Vagina (tissue), 2 donors: ENCODE measurements at regions not wholly inside any gene's neighbourhood (a gene's known extent, or its start where the extent isn't known, plus 50 kb on each side); places are given as distances from the start of the nearest gene placed in this dataset.
"Not testable (repeated sequence)": the region's sequence is repeated elsewhere in the genome, so short reads cannot be mapped to it uniquely, and the experiment has no call there.

Experiments used
- DNase-seq, 2 donors: peaks; one replicate each; pipeline ENCODE4 v3.0.0-alpha.2; 2017; ENCODE audit errors: extremely low spot score in 2 of 2
- H3K27ac ChIP-seq: fragments of 200-600 bp; sonication (generic); one replicate; pipeline ENCODE4 v1.5.1; 2019
- H3K27me3 ChIP-seq: fragments of 200-600 bp; sonication (generic); one replicate; pipeline ENCODE4 v1.5.1; 2019
- H3K36me3 ChIP-seq, 2 donors: fragments of 200-600 bp; sonication (generic); one replicate each; pipeline ENCODE4 v1.5.1; 2017 to 2019
- H3K4me1 ChIP-seq: fragments of 200-600 bp; sonication (generic); one replicate; pipeline ENCODE4 v1.5.1; 2019
- H3K4me3 ChIP-seq, 2 donors: fragments of 200-600 bp; sonication (generic); 1 replicate in 1 of 2; 2 replicates in 1 of 2; pipeline ENCODE4 v1.5.1; 2016 to 2019
- H3K9me3 ChIP-seq: fragments of 200-600 bp; sonication (generic); one replicate; pipeline ENCODE4 v1.5.1; 2019
- CTCF ChIP-seq, 3 experiments: fragments of 450-650 bp in 2 of 3; fragments of 200-600 bp in 1 of 3; sonication (generic) in 1 of 3; IDR thresholded peaks; one replicate each; pipeline ENCODE4 v1.5.1; 2017 to 2019; ENCODE audit warnings: antibody characterized with exemption in 3 of 3, mild to moderate bottlenecking in 2 of 3, moderate library complexity in 2 of 3
- POLR2A ChIP-seq, 2 donors: fragments of 450-650 bp; IDR thresholded peaks; one replicate each; pipeline ENCODE4 v1.6.1; 2017; ENCODE audit warnings: antibody characterized with exemption in 2 of 2, mild to moderate bottlenecking in 2 of 2, moderate library complexity in 2 of 2
- POLR2AphosphoS5 ChIP-seq, 2 donors: sonication (generic); formaldehyde crosslinking; IDR thresholded peaks; one replicate each; pipeline ENCODE4 v1.9.0; 2017; ENCODE audit warnings: antibody characterized with exemption in 2 of 2, mild to moderate bottlenecking in 2 of 2, low read depth in 1 of 2; ENCODE audit not compliant: insufficient read depth in 1 of 2
- intact Hi-C: fragments of 100-400 bp; cut with DNase I; formaldehyde crosslinking; loops from one replicate; pipeline ENCODE4 v1.15.1; 2023

GRCh38 chr17:54455251-54455868 is 445.3 kb upstream of the TOM1L1 start:
- intact Hi-C loops: no loop called here
- DNase-seq: no peak
- Histone ChIP-seq H3K4me1 (no peaks in the 10 kb centered on the region), H3K9me3 (peaks cover 7% of the 10 kb centered on the region), H3K4me3 (no peak overlapping the region), H3K27ac (no peak overlapping the region), H3K36me3 (no peaks in the 10 kb centered on the region), H3K27me3 (no peaks in the 10 kb centered on the region)
- TF ChIP-seq POLR2AphosphoS5 (IDR thresholded peaks at IDR 0.05; ENCODE audit: insufficient read depth in 1 of 2, low read depth in 1 of 2): no peak
- no peak for TF ChIP-seq POLR2A (IDR thresholded peaks at IDR 0.05)
- no peak for TF ChIP-seq CTCF (IDR thresholded peaks at IDR 0.05)

- H3K4me1 ChIP-seq, H3K4me3 ChIP-seq, H3K27ac ChIP-seq, H3K9me3 ChIP-seq, H3K27me3 ChIP-seq, intact Hi-C loops, DNase-seq, H3K36me3 ChIP-seq: not testable (repeated sequence)
Measured at GRCh38 chr17:54465443-54465842, 435.2 kb upstream of the TOM1L1 start.

- H3K27me3 ChIP-seq: no peaks in the 10 kb centered on the region
- H3K4me3 ChIP-seq: no peak overlapping the region
- TF ChIP-seq CTCF (IDR thresholded peaks at IDR 0.05): no peak
- TF ChIP-seq POLR2A (IDR thresholded peaks at IDR 0.05): no peak
- TF ChIP-seq POLR2AphosphoS5 (IDR thresholded peaks at IDR 0.05; ENCODE audit: insufficient read depth in 1 of 2, low read depth in 1 of 2): no peak
- H3K4me1 ChIP-seq: no peaks in the 10 kb centered on the region
- no peaks in the 10 kb centered on the region for H3K9me3 ChIP-seq
- DNase-seq: no peak
- intact Hi-C loops: no loop called here
- no peak overlapping the region for H3K27ac ChIP-seq
- no peaks in the 10 kb centered on the region for H3K36me3 ChIP-seq
Measured at GRCh38 chr17:54466875-54467274, 433.8 kb upstream of the TOM1L1 start.

GRCh38 chr17:54482843-54483242 is 417.8 kb upstream of the TOM1L1 start:
- Histone ChIP-seq H3K36me3 (no peaks in the 10 kb centered on the region), H3K4me3 (no peak overlapping the region), H3K27ac (no peak overlapping the region), H3K4me1 (no peaks in the 10 kb centered on the region), H3K9me3 (no peaks in the 10 kb centered on the region), H3K27me3 (no peaks in the 10 kb centered on the region)
- DNase-seq: no peak
- TF ChIP-seq POLR2AphosphoS5 (IDR thresholded peaks at IDR 0.05; ENCODE audit: insufficient read depth in 1 of 2, low read depth in 1 of 2) (no peak), CTCF (IDR thresholded peaks at IDR 0.05) (no peak), POLR2A (IDR thresholded peaks at IDR 0.05) (no peak)
- intact Hi-C loops: no loop called here

- Histone ChIP-seq H3K9me3 (no peaks in the 10 kb centered on the region), H3K27me3 (no peaks in the 10 kb centered on the region), H3K36me3 (no peaks in the 10 kb centered on the region), H3K4me3 (no peak overlapping the region), H3K4me1 (no peaks in the 10 kb centered on the region), H3K27ac (no peak overlapping the region)
- TF ChIP-seq POLR2AphosphoS5 (IDR thresholded peaks at IDR 0.05; ENCODE audit: insufficient read depth in 1 of 2, low read depth in 1 of 2) (no peak), CTCF (IDR thresholded peaks at IDR 0.05) (no peak), POLR2A (IDR thresholded peaks at IDR 0.05) (no peak)
- DNase-seq: no peak
- intact Hi-C loops: no loop called here
Measured at GRCh38 chr17:54493691-54494090, 407.0 kb upstream of the TOM1L1 start.
